ENCODE measurements at regions not wholly inside any gene's neighbourhood (a gene's known extent, or its start where the extent isn't known, plus 50 kb on each side); places are given as distances from the start of the nearest gene placed in this dataset.

- TF ChIP-seq EZH2phosphoT487 (IDR thresholded peaks at IDR 0.05; ENCODE audit: low read length), result no peak
- no peak for TF ChIP-seq EZH2 (optimal IDR thresholded peaks at IDR 0.05; ENCODE audit: low read depth, low read length)
- TF ChIP-seq CTCF (IDR thresholded peaks at IDR 0.05; ENCODE audit: low read length), result no peak
- Histone ChIP-seq H3K9me3 (replicated peaks; ENCODE audit: insufficient read depth, low read length) (no peaks in the 10 kb centered on the region), H3K27ac (ENCODE audit: low read length) (no peak overlapping the region), H3K36me3 (replicated peaks; ENCODE audit: insufficient read depth, low read length) (no peaks in the 10 kb centered on the region), H3K4me2 (ENCODE audit: low read depth, low read length) (no peak overlapping the region), H2AFZ (ENCODE audit: low read length) (no peak overlapping the region), H3K9me2 (replicated peaks; ENCODE audit: insufficient read depth, low read length) (no peaks in the 10 kb centered on the region), H3K4me1 (ENCODE audit: low read length) (no peaks in the 10 kb centered on the region), H4K20me1 (ENCODE audit: insufficient read depth, low read length) (no peaks in the 10 kb centered on the region), H3K4me3 (ENCODE audit: low read length) (no peak overlapping the region), H3K9ac (ENCODE audit: low read length) (no peak overlapping the region), H3K79me2 (ENCODE audit: low read length) (no peaks in the 10 kb centered on the region), H3F3A (ENCODE audit: insufficient read depth, low read length) (0 out of 2 replicates have a peak, but pooled peaks cover 2% of the 10 kb centered on the region), H3K27me3 (replicated peaks; ENCODE audit: insufficient read depth, low read length) (no peaks in the 10 kb centered on the region)
- DNase-seq, result no peak
These were observed 251.8 kb upstream of the GALNTL6 start for GRCh38 chr4:171561419-171561818.

GRCh38 chr4:171553961-171554360 is 259.2 kb upstream of the GALNTL6 start:
- H3K79me2 ChIP-seq (ENCODE audit: low read length), result no peaks in the 10 kb centered on the region
- H3K27ac ChIP-seq (ENCODE audit: low read length), result no peak overlapping the region
- TF ChIP-seq EZH2phosphoT487 (IDR thresholded peaks at IDR 0.05; ENCODE audit: low read length) (no peak), EZH2 (optimal IDR thresholded peaks at IDR 0.05; ENCODE audit: low read depth, low read length) (no peak), CTCF (IDR thresholded peaks at IDR 0.05; ENCODE audit: low read length) (no peak)
- no peak overlapping the region for H2AFZ ChIP-seq (ENCODE audit: low read length)
- no peaks in the 10 kb centered on the region for H3K27me3 ChIP-seq (replicated peaks; ENCODE audit: insufficient read depth, low read length)
- DNase-seq, result no peak
- no peak overlapping the region for H3K4me3 ChIP-seq (ENCODE audit: low read length)
- no peaks in the 10 kb centered on the region for H3K9me2 ChIP-seq (replicated peaks; ENCODE audit: insufficient read depth, low read length)
- H3K9ac ChIP-seq (ENCODE audit: low read length), result no peak overlapping the region
- H3K9me3 ChIP-seq (replicated peaks; ENCODE audit: insufficient read depth, low read length), result no peaks in the 10 kb centered on the region
- no peaks in the 10 kb centered on the region for H3K4me1 ChIP-seq (ENCODE audit: low read length)
- H3K36me3 ChIP-seq (replicated peaks; ENCODE audit: insufficient read depth, low read length), result no peaks in the 10 kb centered on the region
- no peaks in the 10 kb centered on the region for H4K20me1 ChIP-seq (ENCODE audit: insufficient read depth, low read length)
- no peaks in the 10 kb centered on the region for H3F3A ChIP-seq (ENCODE audit: insufficient read depth, low read length)
- no peak overlapping the region for H3K4me2 ChIP-seq (ENCODE audit: low read depth, low read length)

GRCh38 chr4:171542640-171543039 is 270.6 kb upstream of the GALNTL6 start:
- Histone ChIP-seq H3K9ac (ENCODE audit: low read length) (no peak overlapping the region), H3K36me3 (replicated peaks; ENCODE audit: insufficient read depth, low read length) (no peaks in the 10 kb centered on the region), H3K9me3 (replicated peaks; ENCODE audit: insufficient read depth, low read length) (no peaks in the 10 kb centered on the region), H3K4me3 (ENCODE audit: low read length) (no peak overlapping the region), H3K79me2 (ENCODE audit: low read length) (no peaks in the 10 kb centered on the region), H4K20me1 (ENCODE audit: insufficient read depth, low read length) (no peaks in the 10 kb centered on the region), H3K4me1 (ENCODE audit: low read length) (no peaks in the 10 kb centered on the region), H3K27ac (ENCODE audit: low read length) (no peak overlapping the region), H3K9me2 (replicated peaks; ENCODE audit: insufficient read depth, low read length) (no peaks in the 10 kb centered on the region), H3K4me2 (ENCODE audit: low read depth, low read length) (no peak overlapping the region), H2AFZ (ENCODE audit: low read length) (no peak overlapping the region), H3K27me3 (replicated peaks; ENCODE audit: insufficient read depth, low read length) (no peaks in the 10 kb centered on the region), H3F3A (ENCODE audit: insufficient read depth, low read length) (no peaks in the 10 kb centered on the region)
- no peak for DNase-seq
- TF ChIP-seq CTCF (IDR thresholded peaks at IDR 0.05; ENCODE audit: low read length), result no peak
- no peak for TF ChIP-seq EZH2 (optimal IDR thresholded peaks at IDR 0.05; ENCODE audit: low read depth, low read length)
- TF ChIP-seq EZH2phosphoT487 (IDR thresholded peaks at IDR 0.05; ENCODE audit: low read length), result no peak
